GM21737 (cell line): ENCODE measurements at regions not wholly inside any gene's neighbourhood (a gene's known extent, or its start where the extent isn't known, plus 50 kb on each side); places are given as distances from the start of the nearest gene placed in this dataset.

Experiments
- ATAC-seq: cut with Tn5 transposase; IDR thresholded peaks from one replicate; pipeline ENCODE4 v1.9.1; 2021; ENCODE audit warnings: mild to moderate bottlenecking, moderate library complexity; ENCODE audit not compliant: unreplicated experiment

DNA sequence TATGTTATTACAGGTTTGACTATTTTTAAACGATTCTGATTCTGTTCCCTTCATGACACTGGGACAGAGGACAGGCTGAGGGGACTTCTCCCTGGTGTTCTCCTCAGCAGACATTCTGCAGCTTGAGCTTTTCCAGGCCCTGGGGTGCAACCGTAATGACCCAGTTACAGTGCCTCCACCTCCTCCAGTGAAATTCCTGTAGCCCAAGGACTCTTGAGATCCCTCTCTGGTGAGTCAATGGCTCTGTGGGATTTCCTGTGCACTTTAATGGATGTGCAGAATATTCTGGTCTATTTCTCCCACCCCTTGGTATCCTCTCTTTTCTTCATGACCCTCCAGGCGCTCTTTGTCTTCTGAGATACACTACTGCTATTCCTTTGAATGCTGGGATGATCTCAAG is 319.3 kb downstream of the INHBA start:
- no peak for ATAC-seq

DNA sequence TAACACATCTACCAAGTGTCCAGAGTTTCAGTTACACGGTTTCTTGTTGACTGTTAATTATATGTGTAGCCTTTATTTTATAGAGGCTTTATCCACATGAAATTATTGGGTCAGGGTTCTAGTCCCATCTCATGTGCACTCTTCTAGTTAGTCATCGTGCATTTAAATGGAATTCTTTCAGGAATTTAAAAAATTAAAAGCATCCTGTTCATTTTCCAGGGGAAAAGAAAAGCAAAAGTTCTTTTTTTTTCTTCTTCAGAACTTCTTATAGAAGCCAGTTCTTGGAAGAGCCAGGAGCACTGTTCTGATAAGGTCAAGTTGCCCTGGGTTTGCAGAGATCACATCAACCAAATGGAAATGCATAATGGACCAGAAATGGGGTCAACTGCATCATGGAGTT is 324.7 kb downstream of the INHBA start:
- no peak for ATAC-seq

DNA sequence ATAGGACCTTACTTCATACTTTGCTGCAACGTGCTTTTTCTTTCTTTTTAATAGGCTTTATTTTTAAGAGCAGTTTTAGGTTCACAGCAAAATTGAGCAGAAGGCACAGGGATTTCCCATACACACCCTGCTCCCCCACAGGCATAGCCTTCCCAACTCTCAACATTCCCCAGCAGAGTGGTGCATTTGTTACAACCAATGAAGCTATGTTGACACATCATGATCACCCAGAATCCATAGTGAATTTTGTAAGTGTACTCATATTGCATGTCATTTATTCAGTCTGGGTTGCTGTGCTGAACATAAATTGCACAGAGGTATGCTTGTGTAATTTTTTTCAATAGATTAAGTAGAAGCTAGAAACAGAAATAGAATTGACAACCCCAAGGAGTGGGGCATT is 327.3 kb downstream of the INHBA start:
- ATAC-seq = no peak

DNA sequence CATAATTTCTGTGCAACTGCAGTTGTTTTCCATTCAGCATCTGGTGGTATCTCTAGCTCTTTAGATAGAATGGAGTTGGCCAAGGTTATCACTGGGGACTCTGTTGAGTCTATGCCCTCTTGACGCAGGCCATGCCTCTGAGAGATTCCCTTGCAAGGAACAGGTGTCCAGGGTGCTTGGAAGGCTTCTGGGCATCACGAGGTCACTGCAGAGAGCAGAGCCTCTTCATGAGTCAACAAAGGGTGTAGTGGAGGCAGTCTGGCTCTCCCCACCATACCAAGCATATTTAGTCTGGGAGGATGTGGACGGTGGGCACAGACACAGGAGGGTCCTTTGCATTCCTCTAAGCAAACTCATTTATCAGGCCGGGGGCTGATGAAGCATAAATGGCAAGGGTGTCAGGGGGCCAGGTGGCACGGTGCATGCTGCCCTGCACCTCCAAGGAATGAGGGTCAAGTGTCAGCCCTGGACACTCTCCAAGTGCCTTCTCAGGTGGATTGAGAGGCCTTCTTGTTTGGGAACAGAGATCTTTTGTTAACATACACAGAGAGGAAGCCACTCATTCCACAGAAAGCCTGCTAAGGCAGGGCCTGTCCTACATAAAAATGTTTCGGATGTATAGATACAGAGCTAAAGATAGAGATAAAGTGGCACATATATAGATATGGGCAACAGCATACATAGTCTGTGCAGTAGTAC is 328.6 kb downstream of the INHBA start:
- ATAC-seq = no peak

DNA sequence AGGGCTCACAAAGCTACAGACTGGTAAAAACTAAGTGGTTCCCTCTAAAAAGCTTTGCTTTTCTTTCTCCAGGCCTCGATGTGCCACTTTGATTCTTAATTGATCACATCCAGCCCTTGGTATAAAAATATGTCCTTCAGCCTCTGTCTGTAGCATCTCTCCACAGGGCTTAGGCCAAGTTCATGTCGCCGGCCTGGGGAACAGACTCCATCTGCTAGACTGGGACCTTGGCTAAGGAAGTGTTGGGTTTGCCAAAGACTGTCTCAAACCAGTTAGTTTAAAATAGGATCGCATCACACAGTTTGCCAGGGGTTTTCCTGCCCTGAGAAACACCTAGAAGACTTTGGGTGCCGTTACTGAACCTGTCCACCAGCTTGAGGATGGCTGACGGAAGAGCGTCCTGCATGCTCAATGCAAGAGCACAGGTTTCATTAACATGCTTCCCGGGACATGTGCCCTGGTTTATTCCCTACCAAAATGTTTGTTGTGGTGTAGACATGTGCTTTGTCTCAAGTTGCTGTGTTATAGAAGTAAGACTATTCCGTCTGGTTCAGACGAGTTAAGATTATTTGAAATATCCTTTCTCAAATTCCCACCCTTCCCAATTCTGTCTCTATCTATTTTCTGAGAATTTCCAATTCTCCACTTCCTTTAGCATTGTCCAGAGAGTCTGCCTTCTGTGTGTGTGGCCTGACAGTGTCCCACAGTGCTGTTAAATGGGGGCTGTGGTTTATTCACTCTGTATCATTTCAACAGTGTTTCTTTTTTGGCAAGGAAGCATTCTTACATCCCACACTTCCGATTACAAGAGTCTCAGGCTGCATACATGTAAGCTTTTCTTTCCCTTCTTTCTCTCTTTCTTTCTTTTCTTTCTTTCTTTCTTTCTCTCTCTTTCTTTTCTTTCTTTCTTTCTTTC is 334.7 kb downstream of the INHBA start:
- ATAC-seq = no peak

DNA sequence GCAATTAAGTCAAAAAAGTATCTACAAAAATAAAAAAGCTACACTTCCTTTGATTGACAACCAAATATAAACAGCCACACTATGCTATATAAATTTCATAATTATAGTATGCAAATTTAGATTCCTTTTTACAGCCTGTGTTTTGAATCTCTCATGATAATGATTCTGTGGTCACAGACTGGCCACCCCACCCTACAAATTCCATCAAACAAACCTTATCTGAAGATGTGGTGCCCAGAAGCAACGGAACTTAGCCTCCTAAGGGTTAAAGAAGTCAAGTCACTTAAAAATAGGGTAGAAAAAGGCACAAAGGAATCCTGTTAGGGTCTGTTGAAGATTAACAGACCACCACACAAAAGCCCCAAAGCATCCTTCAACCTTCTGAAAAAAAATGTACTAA is 351.8 kb downstream of the INHBA start:
- ATAC-seq = no peak

DNA sequence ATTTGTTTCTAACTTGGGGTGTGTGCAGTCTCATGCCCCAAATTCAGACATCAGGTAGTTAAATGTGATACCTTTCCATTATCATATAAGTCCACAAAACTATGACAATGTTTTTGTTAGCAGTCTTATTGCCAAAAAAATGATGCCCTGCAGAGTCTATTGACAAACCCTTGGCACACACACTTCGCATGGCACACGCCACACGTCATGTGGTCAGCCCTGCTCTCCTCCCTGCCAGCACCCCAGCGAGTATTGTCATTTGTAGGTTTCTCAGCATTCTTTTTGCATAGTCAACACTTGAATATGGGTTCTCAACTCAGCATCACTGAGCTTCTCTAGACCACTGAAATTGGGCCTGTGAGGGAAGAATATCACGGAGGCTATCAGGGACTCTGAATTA is 356.0 kb downstream of the INHBA start:
- no peak for ATAC-seq

DNA sequence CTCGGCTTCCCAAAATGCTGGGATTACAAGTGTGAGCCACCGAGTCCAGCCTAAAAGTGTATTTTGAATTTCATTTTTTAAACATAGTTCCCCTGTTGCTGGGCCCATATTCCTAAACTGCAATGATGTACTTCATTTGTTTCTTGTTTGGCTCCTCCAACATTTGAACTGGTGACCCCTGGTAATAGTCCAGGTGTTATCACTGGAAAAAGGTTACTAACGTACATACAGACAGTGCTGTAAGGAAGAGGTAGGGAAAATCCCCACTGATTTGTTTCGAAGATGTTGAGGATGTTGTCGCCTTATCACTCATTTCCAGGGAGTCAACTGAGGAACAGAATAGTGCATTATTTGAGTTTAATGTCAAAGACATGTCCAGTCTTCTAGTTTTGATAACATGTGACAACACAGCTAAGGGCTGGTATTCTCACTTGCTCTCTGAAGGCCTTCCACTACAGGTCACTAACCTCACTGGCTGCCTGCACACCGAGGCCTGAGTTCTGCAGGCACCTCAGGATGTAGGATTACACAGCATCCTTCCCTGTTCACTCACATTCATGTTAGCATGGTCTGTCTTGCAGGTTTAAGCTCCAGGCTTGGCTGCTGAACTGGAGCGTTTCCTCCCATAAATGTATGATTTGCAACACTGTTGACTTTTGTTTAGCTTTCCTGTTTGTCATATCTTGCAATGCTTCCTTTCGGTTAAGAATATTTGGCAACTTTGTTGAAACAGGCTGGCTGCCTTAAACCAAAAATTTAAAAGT is 362.8 kb downstream of the INHBA start:
- ATAC-seq = no peak

DNA sequence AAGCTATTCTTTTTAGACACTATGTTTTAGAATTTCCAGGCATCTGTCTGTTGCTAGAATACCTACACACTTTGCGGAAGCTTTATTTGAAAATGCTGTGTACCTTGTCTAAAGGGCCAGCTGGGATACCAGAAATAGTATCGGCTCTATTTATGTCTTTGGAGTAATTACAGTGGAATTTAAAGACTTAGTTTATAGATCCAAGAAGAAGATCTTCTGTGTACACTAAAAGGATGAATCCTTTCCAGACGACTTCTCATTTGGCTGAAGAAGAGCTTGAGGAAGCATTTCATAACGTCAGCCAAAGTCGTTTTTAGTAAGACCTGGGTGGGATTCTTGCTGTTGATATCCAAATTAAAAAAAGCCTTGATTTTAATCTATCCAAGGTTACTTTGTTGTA is 365.9 kb downstream of the INHBA start:
- no peak for ATAC-seq

DNA sequence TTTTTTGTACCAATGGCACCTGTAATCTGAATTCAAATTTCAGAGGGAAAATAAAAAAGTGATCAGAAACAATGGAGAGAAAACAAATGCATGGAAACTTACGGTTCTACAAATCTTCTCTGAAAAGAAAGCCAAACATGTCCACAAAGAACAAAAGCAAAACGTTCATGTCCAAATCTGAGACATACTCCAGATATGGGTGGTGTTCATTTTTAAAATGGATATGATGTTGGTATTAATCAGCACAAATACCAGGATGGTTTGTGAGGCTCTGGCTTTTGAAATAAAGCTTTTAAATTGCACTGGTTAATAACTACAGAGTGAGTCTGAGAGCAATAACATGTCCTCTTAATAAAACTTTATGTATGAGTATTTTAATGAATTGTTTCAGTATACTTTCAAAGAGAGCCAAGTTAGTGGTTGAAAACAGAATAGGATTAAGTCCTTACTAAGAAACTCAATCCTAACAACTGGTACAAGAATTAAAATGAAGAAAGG is 366.4 kb downstream of the INHBA start:
- ATAC-seq = no peak

DNA sequence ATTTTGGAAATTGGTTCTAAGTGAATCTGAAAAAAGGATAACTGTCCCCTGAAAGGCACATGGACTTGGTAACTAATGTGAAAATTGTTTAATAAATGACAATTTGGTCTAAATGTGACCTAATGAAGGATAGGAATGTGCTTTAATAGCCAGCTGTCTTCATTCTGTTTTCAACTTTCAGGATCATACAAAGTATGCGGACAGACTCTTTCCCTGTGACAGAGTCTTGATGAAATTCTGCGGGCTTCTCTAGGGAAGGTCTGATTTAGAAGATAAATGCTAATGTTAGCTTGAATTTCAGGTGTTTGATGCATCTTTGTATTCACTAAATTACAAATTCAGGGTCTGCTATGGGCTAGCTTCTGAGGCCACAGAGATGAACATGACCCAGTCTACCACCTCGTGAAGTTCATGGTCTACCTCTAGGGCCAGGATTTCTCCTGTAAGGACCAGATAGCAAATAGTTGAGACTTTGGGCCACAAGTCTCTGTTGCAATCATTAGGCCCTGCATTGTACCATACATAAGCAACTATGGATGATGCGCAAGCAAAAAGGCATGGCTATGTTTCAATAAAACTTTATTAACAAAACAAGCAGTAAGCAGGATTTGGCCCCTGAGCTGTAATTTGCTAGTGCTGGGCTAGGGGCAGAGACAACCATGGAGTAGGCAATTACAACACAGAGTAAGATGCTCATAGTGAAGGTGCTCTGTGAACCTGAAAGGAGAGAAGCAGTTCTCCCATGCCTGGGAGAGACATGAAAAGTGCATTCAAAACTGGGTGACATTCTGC is 368.6 kb downstream of the INHBA start:
- no peak for ATAC-seq

DNA sequence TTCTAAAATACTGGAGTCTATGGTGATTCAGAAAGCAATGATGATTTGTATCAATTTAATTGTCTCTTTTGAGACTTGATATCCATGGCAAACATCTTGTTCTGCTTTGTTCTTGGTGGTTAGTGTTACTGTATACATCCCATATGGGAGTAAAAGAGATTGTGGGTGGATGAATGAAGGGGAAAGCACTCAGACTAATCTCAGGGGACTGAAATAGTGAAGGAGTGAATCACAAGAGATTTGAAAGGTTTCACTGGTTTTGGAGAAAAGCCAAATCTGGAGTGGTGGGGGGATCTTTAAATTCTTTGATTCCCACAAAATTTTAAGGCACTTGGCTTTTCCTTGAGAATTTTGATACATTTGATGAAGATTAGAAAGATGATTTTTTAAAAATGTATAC is 369.4 kb downstream of the INHBA start:
- ATAC-seq = no peak

DNA sequence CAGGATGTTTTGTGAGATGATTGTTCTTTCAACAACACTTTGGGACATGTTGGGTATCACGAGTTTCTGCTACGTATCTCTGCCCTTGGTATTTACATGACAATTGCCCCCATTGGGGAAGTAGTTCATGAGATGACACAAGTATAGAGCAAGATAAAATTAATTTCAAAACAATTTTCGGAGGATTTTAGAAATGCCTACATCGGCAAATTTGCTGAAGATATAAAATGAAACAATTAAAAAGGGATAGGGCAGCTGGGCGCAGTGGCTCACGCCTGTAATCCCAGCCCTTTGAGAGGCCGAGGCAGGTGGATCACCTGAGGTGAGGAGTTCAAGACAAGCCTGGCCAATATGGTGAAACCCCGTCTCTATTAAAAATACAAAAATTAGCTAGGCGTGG is 371.7 kb downstream of the INHBA start:
- ATAC-seq = no peak

DNA sequence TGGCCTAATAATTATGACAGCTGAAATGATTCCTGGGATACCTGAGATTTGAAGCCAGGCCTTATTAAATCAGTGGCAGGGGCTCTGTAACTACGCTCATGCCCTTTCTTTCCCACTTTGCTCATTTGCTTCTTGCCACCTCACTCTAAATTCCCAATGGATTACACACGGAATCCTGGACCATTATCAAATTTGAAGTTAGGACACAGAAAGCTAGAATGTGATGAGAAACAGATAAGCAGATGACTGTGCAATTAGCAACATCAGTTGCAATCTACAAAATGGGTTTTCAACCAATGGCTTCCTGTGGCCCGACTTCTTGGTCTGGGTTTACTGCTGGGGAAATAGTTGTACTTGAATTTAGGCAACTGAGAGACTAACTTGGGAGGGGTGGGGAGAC is 374.3 kb downstream of the INHBA start:
- ATAC-seq = no peak

DNA sequence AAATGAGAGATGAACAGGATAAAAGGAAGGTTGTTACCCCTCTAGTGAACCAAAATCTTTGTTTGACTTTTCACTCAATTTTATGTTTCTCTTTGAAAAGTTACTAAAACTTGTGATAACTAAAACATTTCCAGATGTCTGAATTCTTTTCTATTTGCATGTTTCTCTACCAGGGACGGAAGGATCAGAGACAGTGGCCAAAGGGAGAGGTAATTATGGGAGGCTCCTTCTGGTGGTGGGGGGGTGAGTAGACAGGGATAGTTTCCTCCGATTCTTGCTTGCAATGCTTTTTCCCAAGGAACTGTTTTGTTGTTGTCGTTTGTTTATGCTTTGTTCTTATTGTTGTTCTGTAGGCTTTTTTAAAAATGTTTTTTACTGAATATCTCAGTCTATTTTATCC is 374.8 kb downstream of the INHBA start:
- no peak for ATAC-seq

DNA sequence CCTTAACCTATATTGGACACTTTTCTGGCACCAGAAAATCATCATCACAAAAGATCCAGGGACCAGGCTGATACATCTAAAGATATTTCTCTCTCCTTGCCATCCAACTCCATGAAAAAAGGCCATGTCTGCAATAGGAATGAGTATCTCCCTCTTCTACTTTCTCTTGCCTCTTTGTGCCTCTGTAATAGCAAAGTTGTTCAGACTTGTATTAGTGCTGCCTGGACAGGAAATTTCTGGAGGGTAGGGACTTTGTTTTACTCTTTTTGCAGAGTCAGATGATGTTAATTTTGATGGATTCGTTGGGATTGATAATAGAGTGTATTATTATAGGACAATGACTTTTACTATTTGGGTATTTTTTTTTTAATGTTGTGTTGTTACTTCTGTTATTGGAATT is 376.3 kb downstream of the INHBA start:
- no peak for ATAC-seq

DNA sequence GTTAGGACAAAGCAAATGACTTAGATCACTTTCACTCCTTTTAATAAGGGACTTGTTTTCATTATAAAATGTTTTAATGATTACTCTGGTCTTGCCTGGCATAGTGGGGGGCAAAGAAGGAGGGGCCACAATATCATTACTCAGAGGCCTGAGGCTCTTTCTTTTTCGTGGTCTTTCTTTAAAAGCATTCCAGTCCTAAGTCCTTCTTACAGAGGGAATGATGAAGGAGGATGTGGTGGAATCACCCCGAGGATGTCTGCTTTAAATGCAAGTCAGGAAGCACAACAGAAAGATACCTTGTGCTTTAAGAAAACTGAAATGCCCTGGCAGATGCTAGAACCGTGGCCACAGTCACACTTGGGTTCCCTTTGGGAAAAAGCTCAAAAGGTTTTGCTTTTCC is 379.1 kb downstream of the INHBA start:
- ATAC-seq = no peak

DNA sequence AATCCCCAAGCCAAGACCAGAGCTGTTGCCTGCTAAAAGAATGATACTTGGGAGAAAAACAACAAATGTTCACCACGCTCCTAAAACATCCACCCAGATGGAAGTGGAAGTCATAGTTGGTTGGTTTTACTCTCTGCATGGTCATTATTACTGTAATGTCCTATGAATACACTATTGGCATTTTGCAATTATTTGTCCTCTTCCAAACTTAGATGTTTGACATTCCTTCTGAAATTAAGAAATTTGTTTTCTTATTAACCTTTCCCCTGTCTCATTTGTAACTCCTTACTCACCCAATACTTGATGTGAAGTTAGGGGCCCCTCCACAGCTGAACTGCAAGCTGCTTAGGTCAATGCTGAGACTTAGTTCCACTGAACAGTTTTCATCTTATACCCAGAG is 383.3 kb downstream of the INHBA start:
- ATAC-seq = no peak

DNA sequence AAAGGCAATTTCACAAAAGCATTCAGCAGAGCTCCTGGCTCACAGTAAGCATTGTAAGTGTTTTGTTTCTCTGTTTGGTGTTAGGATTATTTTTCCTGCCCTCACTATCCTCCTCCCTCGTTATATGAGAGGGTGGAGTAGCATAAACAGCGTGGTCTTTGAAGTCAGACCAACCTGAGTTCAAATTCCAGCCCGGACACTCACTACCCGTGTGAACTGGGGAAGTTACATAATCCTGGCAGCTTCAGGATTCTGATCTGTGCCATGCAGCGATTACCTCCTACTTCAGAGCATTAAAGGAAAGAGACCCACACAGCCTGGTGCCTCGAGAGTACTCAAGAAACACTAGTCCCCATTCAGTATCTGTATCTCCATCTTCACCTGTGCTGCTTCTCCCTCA is 386.5 kb downstream of the INHBA start:
- ATAC-seq = no peak

DNA sequence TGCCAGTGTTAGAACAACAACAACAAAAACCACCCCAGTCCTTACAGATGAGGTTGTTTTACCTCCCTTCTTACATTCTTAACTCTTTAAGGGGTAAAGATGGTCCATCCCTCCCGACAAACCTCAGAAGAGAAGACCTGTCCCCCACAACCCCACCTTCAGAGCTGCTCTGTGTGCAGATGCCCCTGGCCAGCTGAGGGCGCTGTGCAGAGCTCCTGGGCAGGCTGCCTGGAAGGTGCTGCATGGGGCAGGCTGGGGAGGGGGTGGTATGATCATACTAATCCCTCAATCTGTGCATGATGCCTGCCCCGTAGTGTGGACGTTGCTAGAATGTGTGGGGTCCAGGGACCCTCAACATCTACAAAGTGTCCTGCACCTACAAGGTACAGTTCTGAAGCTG is 387.1 kb downstream of the INHBA start:
- no peak for ATAC-seq

DNA sequence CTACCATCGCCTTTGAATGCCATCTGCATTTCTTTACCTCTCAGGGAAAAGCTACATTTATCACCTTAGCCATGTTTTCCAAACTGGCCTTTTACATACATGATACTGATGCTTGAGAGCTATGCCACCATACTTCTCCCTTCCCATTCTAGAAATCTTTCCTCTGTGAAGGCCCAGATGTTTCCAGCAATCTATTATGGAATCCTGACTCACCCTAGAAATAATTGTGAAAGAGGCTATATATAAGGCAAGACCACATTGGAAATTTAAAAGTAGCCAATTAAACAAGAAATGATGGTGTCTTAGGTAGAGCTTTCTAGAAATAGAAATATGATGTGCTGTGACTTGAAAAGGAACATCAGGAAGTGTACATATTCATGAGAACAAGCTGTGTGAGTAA is 389.7 kb downstream of the INHBA start:
- ATAC-seq = no peak
